H1 (cell line): ENCODE measurements at regions not wholly inside any gene's neighbourhood (a gene's known extent, or its start where the extent isn't known, plus 50 kb on each side); places are given as distances from the start of the nearest gene placed in this dataset.

ENCODE experiments used
- CTCF ChIA-PET: fragments of 300-600 bp; sonication (Branson Sonifier 250); formaldehyde crosslinking; loops from one replicate; lab custom pipeline; 2021; ENCODE audit not compliant: partially characterized antibody; lab: Charles Lee
- POLR2A ChIA-PET: fragments of 300-600 bp; sonication (Branson Sonifier 250); formaldehyde crosslinking; loops from one replicate; lab custom pipeline; 2021; ENCODE audit warnings: inconsistent platforms; ENCODE audit not compliant: partially characterized antibody; lab: Charles Lee
- DNase-seq, 2 experiments: peaks; one replicate each; pipeline versions ENCODE4 v3.0.0 to v3.0.0-alpha.2; 2010 to 2022; ENCODE audit warnings: low spot score in 2 of 2, low read depth in 1 of 2, mixed read lengths in 1 of 2
- FAIRE-seq: peaks from 2 replicates; lab custom pipeline; 2011; peaks lifted over from hg19 to GRCh38; lab: Jason Lieb, UNC
- H2AFZ ChIP-seq: 2 replicates; pipeline ENCODE4 v1.8.1; 2012; ENCODE audit warnings: low read length, inconsistent platforms
- H2AK5ac ChIP-seq: 2 replicates; pipeline ENCODE4 v1.6.1; 2013; ENCODE audit warnings: low read depth, low read length
- H2BK120ac ChIP-seq: replicated peaks from 2 replicates; pipeline ENCODE3; 2013; ENCODE audit warnings: low read depth, low read length, inconsistent platforms
- H2BK12ac ChIP-seq: 2 replicates; pipeline ENCODE4 v1.6.1; 2013; ENCODE audit warnings: low read depth, low read length
- H2BK15ac ChIP-seq: 2 replicates; pipeline ENCODE4 v1.6.1; 2013; ENCODE audit warnings: low read length
- H2BK20ac ChIP-seq: 2 replicates; pipeline ENCODE4 v1.6.1; 2013; ENCODE audit warnings: low read length
- H2BK5ac ChIP-seq: 2 replicates; pipeline ENCODE4 v1.6.1; 2013; ENCODE audit warnings: low read depth, low read length
- H3K14ac ChIP-seq: 2 replicates; pipeline ENCODE4 v1.6.1; 2013; ENCODE audit warnings: inconsistent platforms; ENCODE audit not compliant: insufficient read length
- H3K18ac ChIP-seq: 2 replicates; pipeline ENCODE4 v1.6.1; 2013; ENCODE audit warnings: low read length; ENCODE audit errors: extremely low read depth
- H3K23ac ChIP-seq: 2 replicates; pipeline ENCODE4 v1.6.1; 2013; ENCODE audit warnings: inconsistent platforms; ENCODE audit not compliant: insufficient read length
- H3K23me2 ChIP-seq: 2 replicates; pipeline ENCODE4 v1.6.1; 2013; ENCODE audit warnings: low read depth, low read length
- H3K27ac ChIP-seq: 2 replicates; pipeline ENCODE4 v1.6.1; 2011; ENCODE audit warnings: low read depth, low read length, inconsistent platforms
- H3K27me3 ChIP-seq, 4 experiments: replicated peaks in 1 of 4; 1 replicate in 1 of 4; 2 replicates in 3 of 4; pipeline versions ENCODE4 v1.6.1 to v1.8.1; 2011 to 2013; ENCODE audit warnings: low read length in 3 of 4, mild to moderate bottlenecking in 3 of 4, inconsistent platforms in 2 of 4, mixed read lengths in 2 of 4, moderate library complexity in 1 of 4; ENCODE audit not compliant: control insufficient read depth in 3 of 4, insufficient read depth in 3 of 4; ENCODE audit errors: extremely low read depth in 1 of 4
- H3K36me3 ChIP-seq, 4 experiments: 2 replicates each; pipeline versions ENCODE4 v1.6.1 to v1.8.1; 2011 to 2013; ENCODE audit warnings: mild to moderate bottlenecking in 4 of 4, low read length in 3 of 4, moderate library complexity in 2 of 4, control low read depth in 1 of 4, inconsistent platforms in 1 of 4; ENCODE audit not compliant: insufficient read depth in 4 of 4, control insufficient read depth in 2 of 4
- H3K4ac ChIP-seq: replicated peaks from 2 replicates; pipeline ENCODE3; 2013; ENCODE audit warnings: low read length, low read depth, mixed read lengths, inconsistent platforms; ENCODE audit not compliant: insufficient read length
- H3K4me1 ChIP-seq, 4 experiments: replicated peaks in 1 of 4; 1 replicate in 1 of 4; 2 replicates in 3 of 4; pipeline versions ENCODE4 v1.6.1 to v1.8.1; 2011 to 2013; ENCODE audit warnings: low read length in 3 of 4, inconsistent platforms in 2 of 4, mixed read lengths in 1 of 4; ENCODE audit not compliant: insufficient read depth in 4 of 4, control insufficient read depth in 3 of 4
- H3K4me2 ChIP-seq, 2 experiments: 2 replicates each; pipeline versions ENCODE4 v1.6.1 to v1.8.1; 2011 to 2013; ENCODE audit warnings: low read depth in 2 of 2, low read length in 2 of 2, control low read depth in 1 of 2, inconsistent platforms in 1 of 2, mild to moderate bottlenecking in 1 of 2; ENCODE audit not compliant: insufficient read depth in 1 of 2
- H3K4me3 ChIP-seq, 4 experiments: fragments of 200-600, 300-600 bp in 1 of 4; sonication (generic), shearing (Covaris generic), sonication (Bioruptor Twin) in 1 of 4; 2 replicates each; pipeline versions ENCODE4 v1.5.1 to v1.8.1; 2011 to 2016; ENCODE audit warnings: low read length in 4 of 4, low read depth in 3 of 4, control low read depth in 2 of 4, inconsistent platforms in 2 of 4, mild to moderate bottlenecking in 2 of 4, mixed read lengths in 1 of 4, moderate library complexity in 1 of 4; ENCODE audit not compliant: insufficient read depth in 2 of 4; ENCODE audit errors: extremely low read depth in 1 of 4
- H3K56ac ChIP-seq: replicated peaks from 2 replicates; pipeline ENCODE3; 2013; ENCODE audit warnings: low read depth, mild to moderate bottlenecking, mixed read lengths, low read length, inconsistent platforms; ENCODE audit not compliant: insufficient read length
- H3K79me1 ChIP-seq: 2 replicates; pipeline ENCODE4 v1.6.1; 2013; ENCODE audit warnings: low read depth, low read length, control low read depth
- H3K79me2 ChIP-seq, 2 experiments: 2 replicates each; pipeline versions ENCODE4 v1.6.1 to v1.8.1; 2012 to 2013; ENCODE audit warnings: low read length in 2 of 2, mild to moderate bottlenecking in 2 of 2, inconsistent platforms in 1 of 2; ENCODE audit not compliant: insufficient read depth in 2 of 2, control insufficient read depth in 1 of 2
- H3K9ac ChIP-seq, 4 experiments: replicated peaks in 1 of 4; 1 replicate in 1 of 4; 2 replicates in 3 of 4; pipeline versions ENCODE4 v1.6.1 to v1.8.1; 2011 to 2013; ENCODE audit warnings: low read depth in 3 of 4, low read length in 3 of 4, control low read depth in 2 of 4, mild to moderate bottlenecking in 2 of 4, moderate library complexity in 2 of 4, inconsistent platforms in 1 of 4; ENCODE audit errors: extremely low read depth in 1 of 4
- H3K9me3 ChIP-seq, 2 experiments: 2 replicates each; pipeline versions ENCODE4 v1.6.1 to v1.8.1; 2012 to 2013; ENCODE audit warnings: mild to moderate bottlenecking in 2 of 2, moderate library complexity in 2 of 2, control low read depth in 1 of 2, inconsistent platforms in 1 of 2, low read depth in 1 of 2, low read length in 1 of 2, mixed read lengths in 1 of 2; ENCODE audit not compliant: insufficient read depth in 2 of 2
- H4K20me1 ChIP-seq, 2 experiments: replicated peaks in 1 of 2; 2 replicates each; pipeline versions ENCODE3 to v1.8.1; 2011 to 2013; ENCODE audit warnings: inconsistent platforms in 2 of 2, low read length in 2 of 2, mild to moderate bottlenecking in 1 of 2; ENCODE audit not compliant: insufficient read depth in 2 of 2, control insufficient read depth in 1 of 2
- H4K5ac ChIP-seq: 2 replicates; pipeline ENCODE4 v1.6.1; 2013; ENCODE audit warnings: low read length, low read depth, mixed read lengths, inconsistent platforms; ENCODE audit not compliant: insufficient read length
- H4K8ac ChIP-seq: 2 replicates; pipeline ENCODE4 v1.8.0; 2013; ENCODE audit warnings: mild to moderate bottlenecking, moderate library complexity, low read length, inconsistent platforms; ENCODE audit not compliant: insufficient read depth; ENCODE audit errors: extremely low read depth
- H4K91ac ChIP-seq: replicated peaks from 2 replicates; pipeline ENCODE3; 2013; ENCODE audit warnings: low read length, mixed read lengths, inconsistent platforms; ENCODE audit not compliant: insufficient read length
- WGBS, 2 experiments: shearing (Covaris generic) in 1 of 2; methylation state at CpG; one replicate each; pipeline versions ENCODE4 v1.1.6 to v1.1.7; 2013 to 2015; ENCODE audit warnings: low lambda C conversion rate in 2 of 2, mixed read lengths in 2 of 2, inconsistent platforms in 1 of 2, low coverage in 1 of 2, missing lambda C conversion rate in 1 of 2; ENCODE audit not compliant: insufficient replicate concordance in 2 of 2, insufficient coverage in 1 of 2, insufficient read length in 1 of 2; ENCODE audit errors: extremely low coverage in 1 of 2, missing lambda C conversion rate in 1 of 2; 5-methylcytosine and 5-hydroxymethylcytosine counted together
- TF ChIP-seq, protein P1 (sequence below): IDR thresholded peaks from 2 replicates; pipeline ENCODE4 v1.6.1; 2012; ENCODE audit warnings: inconsistent platforms

- Histone ChIP-seq H3K4me1 (peaks cover 1 to 27% (median 15%) of the 10 kb centered on the region in 4 experiments; a peak in 6 of 7 replicates), H2BK12ac (peak overlapping the region; percentile 86; the same call in 1 of the 2 replicates), H3K14ac (no peak overlapping the region), H3K79me2 (peaks cover 4 to 72% of the 10 kb centered on the region in 2 experiments; a peak in 3 of 4 replicates), H3K9me3 (no peaks in the 10 kb centered on the region), H2BK120ac (peak overlapping the region; percentile 96), H4K5ac (peak overlapping the region; percentile 96), H3K36me3 (peaks cover 0 to 5% (median under 1%) of the 10 kb centered on the region in 4 experiments; a peak in 2 of 8 replicates), H3K4me2 (peak overlapping the region; percentile 7 to 44; a peak in 3 of 4 replicates), H4K20me1 (no peaks in the 10 kb centered on the region), H4K8ac (no peak overlapping the region), H3K23ac (no peak overlapping the region), H3K4me3 (peak overlapping the region in 1 of 4 experiments; percentile 67; a peak in 1 of 8 replicates), H2BK20ac (peak overlapping the region; percentile 97)
- FAIRE-seq (no peak), DNase-seq (no peak)
- POLR2A ChIA-PET, result interaction anchor here (0.7 to 3.1 kb wide), 11 partner anchors 9 to 81 kb away, joined by 3 to 50 read pairs (median 3); no protein-coding TSS in a partner anchor
- TF ChIP-seq, protein P1, sequence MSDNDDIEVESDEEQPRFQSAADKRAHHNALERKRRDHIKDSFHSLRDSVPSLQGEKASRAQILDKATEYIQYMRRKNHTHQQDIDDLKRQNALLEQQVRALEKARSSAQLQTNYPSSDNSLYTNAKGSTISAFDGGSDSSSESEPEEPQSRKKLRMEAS, result no peak
- TF ChIP-seq, all 59 proteins: peak for 0
- Histone ChIP-seq H3K4ac (peak overlapping the region; percentile 79), H3K27me3 (no peaks in the 10 kb centered on the region), H2AK5ac (peak overlapping the region; percentile 89), H3K18ac (peak overlapping the region; percentile 96), H2BK5ac (peak overlapping the region; percentile 98), H3K23me2 (peaks cover 5% of the 10 kb centered on the region), H3K27ac (peak overlapping the region; percentile 54), H3K79me1 (no peaks in the 10 kb centered on the region), H4K91ac (peak overlapping the region; percentile 96), H3K9ac (no peak overlapping the region), H2BK15ac (no peak overlapping the region), H2AFZ (no peak overlapping the region), H3K56ac (peak overlapping the region; percentile 56)
- CTCF ChIA-PET, result interaction anchor here (0.8 to 1.2 kb wide), 6 partner anchors 8 to 14 kb away, joined by 3 to 5 read pairs (median 4); no protein-coding TSS in a partner anchor
- WGBS, 2 experiments, result 82% methylated on average over 3 of the region's 3 CpGs; no CpG with 5 or more reads in 1 of the 2 experiments
Measured at GRCh38 chr7:24395512-24395911, 111.5 kb downstream of the NPY start.
